ENCODE measurements at regions not wholly inside any gene's neighbourhood (a gene's known extent, or its start where the extent isn't known, plus 50 kb on each side); places are given as distances from the start of the nearest gene placed in this dataset.

DNA sequence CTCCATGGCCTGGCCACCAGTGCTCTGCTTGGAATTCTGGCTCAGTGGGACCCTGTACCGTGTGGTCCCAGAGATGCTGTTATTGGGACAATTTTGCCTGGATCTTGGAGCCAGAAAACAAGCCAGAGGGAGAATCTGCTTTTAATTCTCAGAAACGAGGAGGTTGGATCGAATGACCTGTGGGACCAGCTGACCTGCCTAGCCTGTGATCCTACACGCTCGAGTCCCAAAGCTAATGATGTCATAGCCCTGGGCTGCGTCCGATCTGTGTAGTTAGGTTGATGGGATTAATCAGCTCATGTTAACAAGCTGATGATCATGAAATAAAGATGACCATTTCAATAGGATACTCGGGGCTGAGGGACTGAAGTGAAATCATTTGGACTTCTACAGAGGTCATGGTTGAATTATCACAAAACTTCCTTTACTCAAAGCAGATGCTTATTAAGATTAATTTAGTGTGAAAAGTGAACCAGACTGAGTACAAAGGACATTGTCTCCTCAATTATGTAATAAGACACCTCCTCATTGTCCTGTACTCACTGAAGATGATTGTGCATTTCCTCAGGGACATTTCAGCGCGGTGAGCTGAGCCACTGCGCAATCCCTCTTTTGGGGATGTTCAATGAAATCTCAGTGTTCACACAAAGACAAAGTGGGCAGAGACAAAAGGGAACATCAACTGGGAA is 51.9 kb upstream of the STX18 start:
- H3K4me1 Mint-ChIP-seq: peaks cover 22% of the 10 kb centered on the region
- peaks cover 18% of the 10 kb centered on the region for H3K9me3 Mint-ChIP-seq
- no peak overlapping the region for H3K4me3 Mint-ChIP-seq
- H3K36me3 Mint-ChIP-seq (ENCODE audit: low read depth): peaks cover 22% of the 10 kb centered on the region
- TF ChIP-seq CTCF (IDR thresholded peaks at IDR 0.05; ENCODE audit: unreplicated experiment in 3 of 3): no peak
- no peaks in the 10 kb centered on the region for H3K27me3 Mint-ChIP-seq (ENCODE audit: low read depth)
- no peak overlapping the region for H3K27ac Mint-ChIP-seq

DNA sequence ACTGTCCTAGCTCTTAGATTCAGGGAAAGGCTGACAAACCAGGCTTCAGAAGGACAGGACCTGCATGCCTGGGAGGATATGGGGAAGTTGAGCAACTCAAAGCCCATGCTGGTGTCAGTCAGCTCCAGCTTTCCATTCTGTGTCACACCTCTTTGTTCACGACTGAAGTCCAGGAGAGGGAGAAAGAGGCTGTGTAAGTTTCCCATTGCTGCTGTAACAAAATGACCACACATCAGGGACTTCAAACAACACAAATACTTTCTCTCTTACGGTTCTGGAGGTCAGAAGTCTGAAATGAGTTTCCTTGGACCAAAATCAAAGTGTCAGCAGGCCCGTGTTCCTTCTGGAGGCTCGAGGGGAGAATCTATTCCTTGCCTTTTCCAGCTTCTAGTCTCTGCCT is 50.6 kb upstream of the STX18 start:
- TF ChIP-seq CTCF (IDR thresholded peaks at IDR 0.05; ENCODE audit: unreplicated experiment in 3 of 3): no peak
- Mint-ChIP-seq H3K4me3 (no peak overlapping the region), H3K27ac (no peak overlapping the region), H3K9me3 (peaks cover 18% of the 10 kb centered on the region), H3K4me1 (peaks cover 16% of the 10 kb centered on the region), H3K27me3 (ENCODE audit: low read depth) (no peaks in the 10 kb centered on the region), H3K36me3 (ENCODE audit: low read depth) (peaks cover 22% of the 10 kb centered on the region)

Data from nephron (organoid).